HepG2 (cell line): ENCODE measurements at regions not wholly inside any gene's neighbourhood (a gene's known extent, or its start where the extent isn't known, plus 50 kb on each side); places are given as distances from the start of the nearest gene placed in this dataset.

Source experiments
- CTCF ChIP-seq: sonication (generic); formaldehyde crosslinking; IDR thresholded peaks from 2 replicates; pipeline ENCODE4 v1.5.0; 2020; ENCODE audit warnings: mild to moderate bottlenecking, missing genetic modification reagents, moderate library complexity
- EZH2 ChIP-seq: conservative IDR thresholded peaks from 2 replicates; pipeline ENCODE4 v1.6.1; 2012; ENCODE audit warnings: mild to moderate bottlenecking, low read depth, low read length, moderate library complexity
- TF ChIP-seq, protein P1 (sequence below): sonication (generic); formaldehyde crosslinking; IDR thresholded peaks from 2 replicates; pipeline ENCODE4 v1.4.0; 2020; ENCODE audit warnings: missing genetic modification reagents

DNA sequence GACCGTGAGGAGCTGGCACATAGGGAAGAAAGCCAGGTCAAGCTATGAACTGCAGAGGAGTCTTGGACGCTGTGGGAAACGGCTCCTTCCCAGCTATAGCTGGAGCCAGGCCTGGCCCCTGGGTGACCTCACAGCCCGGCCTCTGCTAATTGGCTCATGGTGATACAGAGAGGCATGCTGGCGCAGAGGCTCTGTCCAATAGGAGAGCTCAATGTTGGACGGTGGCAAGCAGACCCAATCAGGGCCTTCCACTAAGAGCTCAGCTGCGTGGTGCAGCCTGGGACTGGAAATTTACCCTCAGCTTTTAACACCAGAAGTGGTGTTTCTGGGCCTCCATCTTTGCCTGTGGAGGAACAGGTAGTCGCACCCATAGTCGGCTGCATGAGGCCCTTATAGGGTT, 64.4 kb upstream of the GRHL3 start:
- no peak for TF ChIP-seq CTCF (CRISPR knock-in tag)
- no peak for TF ChIP-seq EZH2
- TF ChIP-seq, protein P1, sequence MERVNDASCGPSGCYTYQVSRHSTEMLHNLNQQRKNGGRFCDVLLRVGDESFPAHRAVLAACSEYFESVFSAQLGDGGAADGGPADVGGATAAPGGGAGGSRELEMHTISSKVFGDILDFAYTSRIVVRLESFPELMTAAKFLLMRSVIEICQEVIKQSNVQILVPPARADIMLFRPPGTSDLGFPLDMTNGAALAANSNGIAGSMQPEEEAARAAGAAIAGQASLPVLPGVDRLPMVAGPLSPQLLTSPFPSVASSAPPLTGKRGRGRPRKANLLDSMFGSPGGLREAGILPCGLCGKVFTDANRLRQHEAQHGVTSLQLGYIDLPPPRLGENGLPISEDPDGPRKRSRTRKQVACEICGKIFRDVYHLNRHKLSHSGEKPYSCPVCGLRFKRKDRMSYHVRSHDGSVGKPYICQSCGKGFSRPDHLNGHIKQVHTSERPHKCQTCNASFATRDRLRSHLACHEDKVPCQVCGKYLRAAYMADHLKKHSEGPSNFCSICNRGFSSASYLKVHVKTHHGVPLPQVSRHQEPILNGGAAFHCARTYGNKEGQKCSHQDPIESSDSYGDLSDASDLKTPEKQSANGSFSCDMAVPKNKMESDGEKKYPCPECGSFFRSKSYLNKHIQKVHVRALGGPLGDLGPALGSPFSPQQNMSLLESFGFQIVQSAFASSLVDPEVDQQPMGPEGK (CRISPR knock-in tag) = no peak
